ENCODE measurements at regions not wholly inside any gene's neighbourhood (a gene's known extent, or its start where the extent isn't known, plus 50 kb on each side); places are given as distances from the start of the nearest gene placed in this dataset.
"Not testable (repeated sequence)": the region's sequence is repeated elsewhere in the genome, so short reads cannot be mapped to it uniquely, and the experiment has no call there.

DNA sequence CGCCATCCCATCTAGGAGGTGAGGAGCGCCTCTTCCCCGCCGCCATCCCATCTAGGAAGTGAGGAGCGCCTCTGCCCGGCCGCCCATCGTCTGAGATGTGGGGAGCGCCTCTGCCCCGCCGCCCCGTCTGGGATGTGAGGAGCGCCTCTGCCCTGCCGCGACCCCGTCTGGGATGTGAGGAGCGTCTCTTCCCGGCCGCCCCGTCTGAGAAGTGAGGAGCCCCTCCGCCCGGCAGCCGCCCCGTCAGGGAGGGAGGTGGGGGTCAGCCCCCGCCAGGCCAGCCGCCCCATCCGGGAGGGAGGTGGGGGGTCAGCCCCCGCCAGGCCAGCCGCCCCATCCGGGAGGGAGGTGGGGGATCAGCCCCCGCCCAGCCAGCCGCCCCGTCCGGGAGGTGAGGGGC, 212.2 kb downstream of the RRAGC start:
- TF ChIP-seq POLR2AphosphoS5, TAF1, POLR2A, SPI1 (IDR thresholded peaks at IDR 0.05; ENCODE audit: low read depth, low read length): not testable (repeated sequence)

All from GM12891 (cell line).